ENCODE measurements at regions not wholly inside any gene's neighbourhood (a gene's known extent, or its start where the extent isn't known, plus 50 kb on each side); places are given as distances from the start of the nearest gene placed in this dataset.

GRCh38 chr4:12924728-12925320 is 559.3 kb downstream of the RAB28 start (continued):
- TF ChIP-seq AHDC1 (CRISPR knock-in tag; IDR thresholded peaks at IDR 0.05; ENCODE audit: borderline replicate concordance) (peak; percentile 77; the same call in 1 of the 2 replicates), CEBPG (CRISPR knock-in tag; IDR thresholded peaks at IDR 0.05) (0 out of 2 replicates have a peak, but pooled peaks have one; percentile 11), HDAC1 (CRISPR knock-in tag; IDR thresholded peaks at IDR 0.05) (peak; percentile 32; the same call in 1 of the 2 replicates), ZGPAT (CRISPR knock-in tag; IDR thresholded peaks at IDR 0.05) (peak; percentile 52; the same call in 1 of the 2 replicates), LCORL (IDR thresholded peaks at IDR 0.05) (no peak), LCORL (CRISPR knock-in tag; IDR thresholded peaks at IDR 0.05) (peak; percentile 54; the same call in 1 of the 2 replicates), KAT2B (IDR thresholded peaks at IDR 0.05; ENCODE audit: borderline replicate concordance, low read depth, low read length) (no peak), MIXL1 (CRISPR knock-in tag; IDR thresholded peaks at IDR 0.05) (peak; percentile 85), ZNF292 (CRISPR knock-in tag; IDR thresholded peaks at IDR 0.05; ENCODE audit: borderline replicate concordance, low read depth) (0 out of 2 replicates have a peak, but pooled peaks have one; percentile 45), NR2F6 (IDR thresholded peaks at IDR 0.05) (no peak; the same call in 1 of the 2 replicates), NR2F6 (CRISPR knock-in tag; IDR thresholded peaks at IDR 0.05) (peak; percentile 21; the same call in 1 of the 2 replicates), NCOR1 (IDR thresholded peaks at IDR 0.05; ENCODE audit: borderline replicate concordance, low read length) (peak; percentile 82; the same call in 1 of the 2 replicates), ZMYM2 (CRISPR knock-in tag; IDR thresholded peaks at IDR 0.05) (0 out of 2 replicates have a peak, but pooled peaks have one; percentile 29), ZBTB20 (CRISPR knock-in tag; IDR thresholded peaks at IDR 0.05; ENCODE audit: borderline replicate concordance, low read depth) (peak; percentile 66; the same call in 1 of the 2 replicates), RCOR2 (CRISPR knock-in tag; IDR thresholded peaks at IDR 0.05) (peak; percentile 46), IKZF5 (CRISPR knock-in tag; IDR thresholded peaks at IDR 0.05) (peak; percentile 68; the same call in 1 of the 2 replicates), IRF1 (CRISPR knock-in tag; IDR thresholded peaks at IDR 0.05; ENCODE audit: low read depth) (no peak), ONECUT2 (CRISPR knock-in tag; IDR thresholded peaks at IDR 0.05) (peak; percentile 46; the same call in 1 of the 2 replicates), SPEN (CRISPR knock-in tag; IDR thresholded peaks at IDR 0.05; ENCODE audit: low read depth) (no peak), ZNF121 (CRISPR knock-in tag; IDR thresholded peaks at IDR 0.05) (0 out of 2 replicates have a peak, but pooled peaks have one; percentile 18), IKZF4 (CRISPR knock-in tag; IDR thresholded peaks at IDR 0.05; ENCODE audit: borderline replicate concordance, low read depth, not compliant biosample characterization) (no peak), ZSCAN9 (CRISPR knock-in tag; IDR thresholded peaks at IDR 0.05; ENCODE audit: borderline replicate concordance) (peak; percentile 46; the same call in 1 of the 2 replicates)

Data from HepG2 (cell line).